Tibial artery (tissue), 4 donors: ENCODE measurements at regions not wholly inside any gene's neighbourhood (a gene's known extent, or its start where the extent isn't known, plus 50 kb on each side); places are given as distances from the start of the nearest gene placed in this dataset.

ENCODE experiments used
- DNase-seq, 2 donors: peaks; one replicate each; pipeline ENCODE4 v3.0.0-alpha.2; 2019
- H3K27ac ChIP-seq, 2 donors: fragments of 200-600 bp; sonication (generic) in 1 of 2; 1 replicate in 1 of 2; 2 replicates in 1 of 2; pipeline ENCODE4 v1.5.1; 2018 to 2019; ENCODE audit warnings: mild to moderate bottlenecking in 1 of 2
- H3K27me3 ChIP-seq, 2 donors: fragments of 200-600 bp; sonication (generic) in 1 of 2; one replicate each; pipeline versions ENCODE4 v1.5.1 to v1.6.0; 2016 to 2019
- H3K36me3 ChIP-seq, 3 donors: fragments of 200-600 bp; sonication (generic) in 2 of 3; one replicate each; pipeline ENCODE4 v1.5.1; 2016 to 2019; ENCODE audit warnings: mild to moderate bottlenecking in 2 of 3
- H3K4me1 ChIP-seq, 4 donors: fragments of 200-600 bp; sonication (generic) in 2 of 4; 1 replicate in 3 of 4; 2 replicates in 1 of 4; pipeline ENCODE4 v1.5.1; 2016 to 2019
- H3K4me3 ChIP-seq, 2 donors: fragments of 200-600 bp; sonication (generic) in 1 of 2; 1 replicate in 1 of 2; 2 replicates in 1 of 2; pipeline ENCODE4 v1.5.1; 2018 to 2019; ENCODE audit warnings: mild to moderate bottlenecking in 2 of 2
- H3K9me3 ChIP-seq, 3 donors: fragments of 200-600 bp; sonication (generic) in 1 of 3; one replicate each; pipeline ENCODE4 v1.5.1; 2016 to 2019
- intact Hi-C: fragments of 100-400 bp; cut with DNase I; formaldehyde crosslinking; loops from one replicate; pipeline ENCODE4 v1.15.0; 2023; ENCODE audit warnings: low total_unique reads
- TF ChIP-seq, protein P1 (sequence below), 2 experiments: fragments of 200-600 bp in 1 of 2; fragments of 450-650 bp in 1 of 2; IDR thresholded peaks; one replicate each; pipeline ENCODE4 v1.5.1; 2017 to 2019; ENCODE audit warnings: antibody characterized with exemption in 2 of 2, mild to moderate bottlenecking in 1 of 2, moderate library complexity in 1 of 2

GRCh38 chr18:25725501-25725900 lies 364.9 kb downstream of the SS18 start:
- Histone ChIP-seq H3K4me1 (no peaks in the 10 kb centered on the region), H3K27me3 (no peaks in the 10 kb centered on the region), H3K4me3 (no peak overlapping the region), H3K36me3 (no peaks in the 10 kb centered on the region), H3K27ac (no peak overlapping the region), H3K9me3 (peaks cover 0 to 5% (median 0%) of the 10 kb centered on the region in 3 donors)
- intact Hi-C loops, result no loop called here
- TF ChIP-seq, protein P1, sequence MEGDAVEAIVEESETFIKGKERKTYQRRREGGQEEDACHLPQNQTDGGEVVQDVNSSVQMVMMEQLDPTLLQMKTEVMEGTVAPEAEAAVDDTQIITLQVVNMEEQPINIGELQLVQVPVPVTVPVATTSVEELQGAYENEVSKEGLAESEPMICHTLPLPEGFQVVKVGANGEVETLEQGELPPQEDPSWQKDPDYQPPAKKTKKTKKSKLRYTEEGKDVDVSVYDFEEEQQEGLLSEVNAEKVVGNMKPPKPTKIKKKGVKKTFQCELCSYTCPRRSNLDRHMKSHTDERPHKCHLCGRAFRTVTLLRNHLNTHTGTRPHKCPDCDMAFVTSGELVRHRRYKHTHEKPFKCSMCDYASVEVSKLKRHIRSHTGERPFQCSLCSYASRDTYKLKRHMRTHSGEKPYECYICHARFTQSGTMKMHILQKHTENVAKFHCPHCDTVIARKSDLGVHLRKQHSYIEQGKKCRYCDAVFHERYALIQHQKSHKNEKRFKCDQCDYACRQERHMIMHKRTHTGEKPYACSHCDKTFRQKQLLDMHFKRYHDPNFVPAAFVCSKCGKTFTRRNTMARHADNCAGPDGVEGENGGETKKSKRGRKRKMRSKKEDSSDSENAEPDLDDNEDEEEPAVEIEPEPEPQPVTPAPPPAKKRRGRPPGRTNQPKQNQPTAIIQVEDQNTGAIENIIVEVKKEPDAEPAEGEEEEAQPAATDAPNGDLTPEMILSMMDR (IDR thresholded peaks at IDR 0.05), result no peak
- DNase-seq, result no peak

DNA sequence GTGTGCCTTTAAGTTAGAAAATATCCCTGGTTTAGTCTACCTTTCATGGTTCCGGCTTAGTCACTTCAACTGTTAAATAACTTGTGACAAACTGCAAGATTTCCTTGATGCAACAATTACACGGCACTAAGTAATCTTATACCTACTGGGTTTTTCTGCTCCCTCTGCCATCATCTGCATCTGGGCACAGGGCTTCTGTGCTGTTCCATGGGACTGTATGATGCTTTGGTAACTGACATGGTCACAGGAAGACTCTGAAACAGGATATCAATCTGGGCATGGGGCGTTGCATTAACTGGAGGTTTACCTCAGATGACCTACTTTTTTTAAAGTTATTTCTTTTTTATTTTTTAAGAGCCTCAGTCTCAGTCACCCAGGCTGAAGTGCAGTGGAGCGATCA lies 365.4 kb downstream of the SS18 start:
- intact Hi-C loops, result no loop called here
- Histone ChIP-seq H3K27me3 (no peaks in the 10 kb centered on the region), H3K36me3 (no peaks in the 10 kb centered on the region), H3K27ac (no peak overlapping the region), H3K4me1 (no peaks in the 10 kb centered on the region), H3K4me3 (no peak overlapping the region), H3K9me3 (peaks cover 0 to 5% (median 0%) of the 10 kb centered on the region in 3 donors)
- DNase-seq, result no peak
- TF ChIP-seq, protein P1 (IDR thresholded peaks at IDR 0.05), result no peak

DNA sequence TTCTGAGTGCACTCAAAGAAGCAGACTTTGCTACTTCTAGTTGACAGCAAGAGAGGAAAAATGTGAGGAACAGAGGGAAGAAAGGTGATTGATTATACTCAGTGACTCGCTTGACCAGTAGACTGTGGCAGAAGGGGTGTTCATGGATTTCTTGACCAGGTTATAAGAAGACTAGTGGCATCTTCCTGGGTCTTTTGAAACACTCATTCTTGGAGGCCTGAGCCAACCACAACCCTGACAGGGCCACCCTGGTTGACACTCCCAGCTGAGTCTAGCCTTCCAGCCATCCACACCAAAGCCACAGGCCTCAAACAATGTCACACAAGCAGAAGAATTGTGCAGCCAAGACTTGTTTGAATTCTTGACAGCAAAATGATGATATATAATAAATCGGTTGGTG lies 366.3 kb downstream of the SS18 start:
- intact Hi-C loops, result no loop called here
- Histone ChIP-seq H3K36me3 (no peaks in the 10 kb centered on the region), H3K9me3 (peaks cover 0 to 5% (median 0%) of the 10 kb centered on the region in 3 donors), H3K4me3 (no peak overlapping the region), H3K4me1 (no peaks in the 10 kb centered on the region), H3K27ac (no peak overlapping the region), H3K27me3 (no peaks in the 10 kb centered on the region)
- TF ChIP-seq, protein P1 (IDR thresholded peaks at IDR 0.05), result no peak
- no peak for DNase-seq

DNA sequence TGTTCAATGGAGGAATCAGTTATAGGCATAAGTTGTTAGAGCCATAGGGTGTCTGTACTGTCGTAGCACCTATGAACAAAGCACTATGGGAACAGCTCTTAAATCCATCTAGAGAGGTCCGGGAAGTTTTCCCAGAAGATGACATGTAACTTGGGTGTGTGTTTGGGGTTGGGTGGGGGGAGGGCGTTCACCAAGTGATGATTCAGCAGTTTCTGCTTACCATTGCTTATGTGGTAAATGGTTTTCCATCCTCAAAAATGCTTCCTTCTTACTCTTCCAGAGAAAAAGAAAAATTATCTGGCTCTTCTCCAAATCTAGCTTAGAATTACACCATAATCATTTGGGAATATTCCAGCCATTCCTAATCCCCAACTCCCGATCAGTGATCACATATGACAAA lies 361.1 kb upstream of the ZNF521 start:
- TF ChIP-seq, protein P1 (IDR thresholded peaks at IDR 0.05), result no peak
- Histone ChIP-seq H3K36me3 (no peaks in the 10 kb centered on the region), H3K27ac (no peak overlapping the region), H3K4me3 (no peak overlapping the region), H3K9me3 (peaks cover 0 to 5% (median 4%) of the 10 kb centered on the region in 3 donors), H3K4me1 (no peaks in the 10 kb centered on the region), H3K27me3 (no peaks in the 10 kb centered on the region)
- no peak for DNase-seq
- intact Hi-C loops, result no loop called here

- intact Hi-C loops, result no loop called here
- Histone ChIP-seq H3K27me3 (no peaks in the 10 kb centered on the region), H3K27ac (no peak overlapping the region), H3K9me3 (no peaks in the 10 kb centered on the region), H3K4me1 (no peaks in the 10 kb centered on the region), H3K36me3 (no peaks in the 10 kb centered on the region), H3K4me3 (no peak overlapping the region)
- TF ChIP-seq, protein P1 (IDR thresholded peaks at IDR 0.05), result no peak
- no peak for DNase-seq
Observed at GRCh38 chr18:25710981-25711380, 359.0 kb upstream of the ZNF521 start.

DNA sequence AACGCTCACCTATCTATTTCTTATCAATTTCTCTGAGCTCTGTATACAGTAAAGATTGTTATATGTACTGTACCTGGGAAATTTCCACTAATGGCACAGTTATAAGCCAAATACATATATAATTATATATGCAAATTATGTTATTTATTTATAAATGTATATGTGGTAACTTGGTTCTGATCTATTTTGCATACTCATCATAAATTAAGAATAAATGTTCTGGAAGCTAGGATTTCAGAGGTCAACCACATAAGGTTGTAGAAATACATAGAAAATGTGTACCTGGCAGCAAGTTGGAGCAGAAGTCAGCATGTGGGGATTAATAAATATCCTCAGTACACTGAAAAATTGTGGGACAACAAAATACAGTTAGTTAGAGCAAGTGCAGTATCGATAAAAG lies 353.7 kb upstream of the ZNF521 start:
- H3K4me3 ChIP-seq, result no peak overlapping the region
- TF ChIP-seq, protein P1 (IDR thresholded peaks at IDR 0.05), result no peak

More for the DNA sequence above, 353.7 kb upstream of the ZNF521 start:
- no peaks in the 10 kb centered on the region for H3K27me3 ChIP-seq
- H3K36me3 ChIP-seq, result no peaks in the 10 kb centered on the region
- H3K27ac ChIP-seq, result no peak overlapping the region
- DNase-seq, result no peak
- intact Hi-C loops, result no loop called here
- no peaks in the 10 kb centered on the region for H3K4me1 ChIP-seq
- H3K9me3 ChIP-seq, result no peaks in the 10 kb centered on the region
